Superior temporal gyrus (tissue), 1 donor: ENCODE measurements at regions not wholly inside any gene's neighbourhood (a gene's known extent, or its start where the extent isn't known, plus 50 kb on each side); places are given as distances from the start of the nearest gene placed in this dataset.

Experiments
- DNase-seq: peaks from one replicate; pipeline ENCODE4 v3.0.0-alpha.2; 2016; ENCODE audit errors: extremely low spot score

DNA sequence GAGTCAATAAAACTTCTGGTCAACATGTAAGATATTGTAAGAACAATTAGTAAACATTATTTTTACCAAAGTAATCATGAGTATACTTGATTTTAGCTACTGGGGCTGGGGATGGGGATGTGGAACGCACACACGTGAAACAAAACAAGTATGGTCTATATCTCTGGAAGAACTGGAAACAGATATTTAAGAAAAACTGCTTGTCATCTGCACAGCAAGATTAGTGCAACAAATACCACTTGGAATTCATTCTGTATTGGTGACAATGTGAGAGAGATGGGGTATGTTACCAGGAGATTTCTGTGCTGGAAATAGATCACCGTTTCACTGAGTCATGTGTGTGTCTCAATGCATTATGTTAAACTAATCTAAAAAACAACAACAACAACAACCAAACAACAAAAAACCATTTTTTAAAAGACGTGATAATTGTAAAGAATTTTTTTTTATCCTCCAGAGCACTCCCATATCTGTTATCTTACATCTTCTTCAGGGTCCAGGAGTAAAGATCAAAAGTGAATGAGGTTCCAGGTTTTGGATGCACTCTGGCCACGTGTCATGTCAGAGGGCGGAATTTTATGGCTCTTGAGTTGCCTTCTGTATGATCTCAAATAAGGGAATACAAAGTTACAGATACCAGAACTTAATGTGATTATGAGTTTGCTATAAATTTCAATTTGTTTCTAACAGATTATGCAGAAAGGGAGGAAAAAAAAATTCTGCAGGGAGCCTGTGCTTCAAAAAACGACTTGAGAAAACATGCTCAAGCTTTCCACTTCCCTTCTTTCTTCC, 153.0 kb downstream of the BBOX1 start:
- no peak for DNase-seq

DNA sequence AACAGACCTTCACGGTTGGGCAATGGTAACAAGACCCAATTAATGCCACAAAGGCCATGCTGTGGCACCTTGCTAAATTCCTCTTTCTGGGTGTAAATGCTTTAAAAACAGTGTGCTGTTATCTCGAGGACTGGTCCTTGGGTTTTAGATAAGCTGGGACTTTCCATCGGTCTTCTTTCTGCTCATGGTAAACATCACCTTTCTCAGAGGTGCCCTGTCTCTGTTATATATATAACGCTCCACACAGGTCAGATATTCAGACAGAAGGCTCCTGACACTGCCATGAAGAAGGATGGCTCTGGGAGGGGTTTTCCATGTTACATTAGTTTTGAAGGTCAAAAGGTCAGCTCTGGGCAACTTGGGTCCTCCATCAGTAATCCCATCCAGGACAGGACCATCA, 151.6 kb downstream of the BBOX1 start:
- DNase-seq: no peak

DNA sequence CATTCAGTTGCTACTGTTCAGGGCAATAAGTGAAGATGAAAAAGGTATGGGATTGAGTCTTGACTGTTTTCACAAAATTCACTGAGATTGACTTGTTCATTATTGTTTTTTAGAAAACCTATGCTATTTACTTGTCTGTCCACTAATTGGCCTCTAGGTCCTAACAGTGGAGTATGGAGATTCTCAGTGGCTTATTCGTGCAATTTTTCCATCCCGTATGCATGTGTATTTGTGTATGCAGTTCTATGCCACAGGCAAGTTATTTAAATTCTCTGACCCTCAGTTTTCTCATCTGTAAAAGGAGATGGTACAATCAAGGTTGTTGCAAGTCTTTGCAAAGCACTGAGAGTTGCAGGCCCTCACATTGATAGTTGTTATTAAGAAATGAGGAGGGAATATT, 151.0 kb downstream of the BBOX1 start:
- DNase-seq: no peak

DNA sequence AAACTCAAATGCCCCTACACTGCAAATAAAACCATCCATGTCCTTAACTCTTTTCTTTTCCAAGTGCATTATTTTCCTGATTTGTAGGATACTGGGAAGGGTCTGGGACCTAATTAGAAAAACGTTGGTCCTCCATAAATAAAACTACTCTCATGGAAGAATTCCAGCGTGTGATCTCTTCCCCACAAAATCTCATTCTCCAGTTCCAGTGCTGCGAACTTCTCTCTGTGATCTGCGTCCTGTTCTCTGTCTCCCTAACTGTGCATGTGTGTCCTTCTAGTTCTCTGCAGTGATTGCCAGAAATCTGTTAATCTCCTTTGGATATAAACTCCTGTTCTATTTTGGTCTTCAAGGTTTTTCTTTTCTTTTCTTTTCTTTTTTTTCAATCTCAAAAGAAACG, 148.1 kb downstream of the BBOX1 start:
- no peak for DNase-seq

DNA sequence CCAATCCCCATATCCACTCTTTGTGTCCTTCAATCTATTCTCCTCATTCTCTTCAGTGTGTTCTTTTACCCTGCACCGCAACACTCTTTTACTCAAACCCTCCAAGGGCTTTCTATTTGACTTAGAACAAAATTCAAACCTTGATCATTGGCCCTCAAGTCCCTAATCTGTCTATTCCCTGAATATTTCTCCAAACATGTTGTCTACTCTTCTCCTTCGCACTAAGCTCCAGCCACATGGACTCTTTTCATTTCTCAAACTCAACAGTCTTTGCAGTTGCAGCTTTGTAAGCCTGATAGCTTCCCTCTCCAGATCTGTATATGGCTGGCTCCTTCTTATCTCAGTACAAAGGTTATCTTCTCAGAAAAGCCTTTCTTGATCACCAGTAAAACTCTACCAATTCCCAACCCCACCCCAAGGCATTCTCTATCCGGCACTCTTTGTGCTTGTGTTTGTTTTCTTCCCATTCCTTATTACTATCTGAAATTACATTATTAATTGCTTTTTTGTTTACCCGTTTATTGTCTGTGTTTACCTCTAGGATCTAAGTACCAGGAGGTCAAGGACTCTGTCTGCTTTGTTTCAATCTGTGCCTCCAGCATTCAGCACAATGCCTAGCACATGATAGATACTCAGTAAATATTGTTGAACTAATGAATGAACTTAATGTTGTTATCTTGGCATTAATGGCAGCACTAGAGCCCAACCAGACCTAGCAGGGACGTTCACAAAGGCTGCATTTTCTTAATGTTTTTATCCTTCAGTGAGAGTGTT, 147.4 kb downstream of the BBOX1 start:
- no peak for DNase-seq

DNA sequence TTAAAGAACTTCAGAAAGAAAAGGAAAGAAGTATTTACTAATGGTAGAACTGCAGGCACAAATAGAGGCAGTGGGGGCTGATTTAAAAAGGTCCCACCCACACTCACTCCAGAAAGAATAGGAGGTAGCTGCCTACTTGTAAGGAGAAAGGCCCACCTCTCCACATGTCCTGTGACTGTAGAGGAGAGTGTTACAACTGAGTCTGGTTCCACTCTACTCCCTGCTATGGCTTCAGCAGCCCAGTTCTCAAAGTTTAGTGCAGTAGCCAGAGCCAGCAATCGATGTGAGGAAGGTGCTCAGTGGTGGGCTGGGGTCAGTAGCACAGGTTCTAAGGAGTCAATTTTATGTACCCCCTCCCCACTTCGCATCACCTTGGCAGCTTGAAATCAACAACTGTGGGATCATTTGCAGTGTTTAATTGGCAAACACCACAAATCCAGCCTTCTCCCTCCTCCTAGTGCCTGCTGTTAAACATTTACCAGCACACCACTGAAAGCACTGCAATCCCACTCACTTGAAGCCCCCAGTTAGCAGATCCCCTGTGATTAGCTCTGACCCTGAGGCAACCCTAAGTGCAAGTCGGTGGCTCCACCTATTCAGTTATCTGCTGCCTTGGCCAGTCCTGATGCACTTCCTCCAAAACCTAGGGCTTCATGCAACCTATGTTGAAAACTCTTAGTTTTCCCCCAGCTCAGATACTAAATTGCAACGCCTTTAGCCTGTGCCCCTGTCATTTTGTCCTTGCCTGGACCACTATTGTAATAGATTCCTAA, 146.6 kb downstream of the BBOX1 start:
- no peak for DNase-seq

DNA sequence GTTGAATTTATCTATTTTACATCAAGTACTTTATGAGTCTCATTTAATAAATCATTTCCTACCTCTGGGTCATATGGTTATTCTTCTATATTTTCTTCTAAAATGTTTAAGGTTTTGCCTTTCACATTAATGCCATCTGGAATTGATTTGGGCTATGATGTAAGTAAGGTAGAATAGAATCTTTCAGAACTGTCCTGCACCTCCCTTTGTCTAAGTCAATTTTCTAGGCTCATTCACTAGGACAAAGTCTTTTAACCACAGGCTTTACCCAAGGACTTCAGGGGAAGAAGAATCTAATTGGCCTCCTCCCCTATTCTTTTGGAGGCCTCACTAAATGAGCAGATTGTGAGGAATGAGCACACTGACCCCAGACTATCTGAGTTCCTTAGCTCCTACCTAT, 146.0 kb downstream of the BBOX1 start:
- DNase-seq: no peak

DNA sequence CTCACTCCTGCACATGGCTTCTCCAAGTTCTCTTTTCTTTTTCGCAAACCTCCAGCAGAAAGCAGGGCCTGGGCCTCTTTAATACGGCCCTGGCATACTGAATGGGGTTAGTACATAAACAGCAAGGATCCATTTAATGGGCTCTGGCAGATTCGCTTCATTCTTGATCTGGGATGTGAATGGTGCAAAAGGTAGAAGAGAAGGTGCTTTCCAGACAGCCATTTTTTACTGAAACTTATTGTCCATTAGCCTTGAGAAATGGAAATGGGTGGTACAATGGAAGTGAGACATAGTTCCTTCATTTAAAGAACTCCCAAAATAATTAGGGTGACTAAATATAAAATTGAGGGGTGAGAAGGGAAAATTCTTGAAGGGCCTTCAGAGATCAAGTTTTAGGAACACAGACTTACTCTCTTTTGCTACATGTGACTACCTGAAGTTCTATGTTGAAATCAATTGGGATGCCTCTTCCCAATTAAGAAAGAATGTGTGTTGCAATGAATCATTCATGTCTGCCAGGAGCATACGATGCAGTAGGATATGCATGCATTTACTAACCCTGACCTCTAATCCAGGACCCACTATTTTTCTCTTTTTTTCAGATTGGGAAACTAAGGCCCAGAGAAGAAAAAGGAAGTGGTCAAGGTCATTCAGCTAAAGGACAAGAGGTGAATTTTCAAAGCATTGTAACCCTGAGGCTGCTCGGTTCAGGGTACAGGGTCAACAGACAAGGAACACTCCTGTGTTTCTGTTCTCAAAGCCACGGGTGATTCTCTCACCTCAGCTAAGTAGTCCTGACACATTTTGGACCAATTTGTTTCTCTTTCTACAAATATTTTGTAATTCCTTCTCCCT, 144.1 kb downstream of the BBOX1 start:
- no peak for DNase-seq

DNA sequence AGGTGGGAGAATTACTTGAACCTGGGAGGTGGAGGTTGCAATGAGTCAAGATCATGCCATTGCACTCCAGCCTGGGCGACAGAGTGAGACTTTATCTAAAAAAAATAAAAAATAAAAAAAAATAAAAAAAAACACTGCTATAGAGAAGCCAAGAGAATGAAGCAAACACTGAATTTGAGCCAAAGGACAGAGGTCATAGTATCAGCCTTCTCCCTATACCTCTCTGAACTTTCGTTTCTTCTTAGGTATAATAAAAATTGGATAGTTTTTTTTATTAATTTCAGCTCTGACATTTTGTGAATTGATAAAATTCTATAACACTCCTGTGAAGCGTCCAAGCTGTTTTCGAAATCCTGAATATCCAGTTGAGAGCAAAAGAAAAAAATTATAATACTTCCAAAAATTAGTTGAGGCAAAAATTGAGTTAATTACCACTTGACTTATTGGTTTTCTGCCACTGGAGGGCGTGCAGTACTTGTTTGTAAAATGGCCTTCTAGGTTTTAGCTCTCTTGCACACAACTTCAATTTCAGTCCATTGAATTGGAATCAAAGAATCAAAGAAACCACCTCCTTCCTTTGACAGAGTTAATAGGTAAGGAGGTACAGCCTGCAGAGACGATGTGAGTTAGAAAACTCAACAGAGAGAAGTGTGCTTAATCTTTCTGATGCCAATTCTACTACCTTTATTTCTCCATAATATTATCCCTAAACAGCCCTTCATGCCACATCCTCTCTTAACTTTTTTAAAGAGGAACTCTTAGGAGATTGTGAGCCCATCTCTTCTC, 143.2 kb downstream of the BBOX1 start:
- DNase-seq: peak; percentile 88

DNA sequence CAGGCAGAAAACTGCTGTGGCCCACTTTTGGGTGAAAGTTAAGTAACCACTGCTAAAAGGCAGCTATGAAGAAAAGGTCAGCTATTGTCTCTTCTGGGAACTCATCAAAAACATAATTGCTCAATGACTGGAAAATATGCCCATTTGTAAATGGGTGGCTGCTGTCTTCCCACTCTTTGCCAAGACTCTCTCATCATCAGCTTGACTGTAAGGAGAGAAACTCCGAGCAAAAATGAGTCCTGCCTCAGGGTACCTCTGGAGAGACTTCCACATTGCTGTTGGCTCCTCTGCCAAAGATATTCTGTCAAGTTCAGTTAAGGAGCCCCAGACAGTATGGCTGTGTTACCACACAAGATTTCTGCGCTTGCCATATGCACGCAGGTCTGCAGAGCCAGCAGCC, 138.7 kb downstream of the BBOX1 start:
- DNase-seq: no peak

DNA sequence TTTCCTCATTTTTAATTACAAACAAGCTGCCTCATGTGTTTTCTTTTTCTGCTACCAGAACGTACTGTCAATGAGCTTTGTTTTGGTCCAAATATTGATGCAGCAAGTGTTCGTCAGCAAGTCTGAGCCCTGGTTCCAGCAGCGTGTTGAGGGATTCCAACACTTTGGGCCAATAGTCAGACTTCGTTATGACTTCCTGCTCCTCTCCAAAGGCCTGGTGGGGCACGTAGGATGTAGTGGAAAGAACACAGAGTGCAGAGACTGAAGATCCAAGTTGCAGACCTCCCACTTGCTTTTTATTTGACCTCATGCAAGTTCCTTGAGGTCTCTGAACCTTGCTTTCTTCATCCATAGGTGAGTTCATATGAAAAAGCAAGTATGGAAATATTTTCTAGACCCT, 138.2 kb downstream of the BBOX1 start:
- DNase-seq: no peak
